ENCODE measurements at regions not wholly inside any gene's neighbourhood (a gene's known extent, or its start where the extent isn't known, plus 50 kb on each side); places are given as distances from the start of the nearest gene placed in this dataset.

DNA sequence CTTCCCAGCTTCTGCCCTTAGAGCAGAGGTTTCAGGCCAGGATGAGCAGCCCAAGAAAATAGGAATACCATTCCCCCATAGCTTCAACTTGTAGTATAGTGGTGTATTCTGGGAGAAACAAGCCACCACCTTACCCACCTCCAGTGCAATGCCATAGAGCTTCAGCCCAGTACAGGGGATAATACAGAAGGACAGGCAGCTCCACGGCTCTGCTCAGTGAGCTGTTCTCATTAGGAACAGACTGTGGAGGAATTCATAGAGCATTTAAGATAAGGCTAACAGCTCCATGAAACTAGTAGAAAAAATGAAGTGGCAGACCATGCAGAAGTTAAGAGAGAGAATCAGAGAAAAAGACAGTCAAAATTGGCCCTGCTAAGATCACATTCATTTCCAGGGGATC, 294.7 kb upstream of the POGK start:
- TF ChIP-seq, protein P1, sequence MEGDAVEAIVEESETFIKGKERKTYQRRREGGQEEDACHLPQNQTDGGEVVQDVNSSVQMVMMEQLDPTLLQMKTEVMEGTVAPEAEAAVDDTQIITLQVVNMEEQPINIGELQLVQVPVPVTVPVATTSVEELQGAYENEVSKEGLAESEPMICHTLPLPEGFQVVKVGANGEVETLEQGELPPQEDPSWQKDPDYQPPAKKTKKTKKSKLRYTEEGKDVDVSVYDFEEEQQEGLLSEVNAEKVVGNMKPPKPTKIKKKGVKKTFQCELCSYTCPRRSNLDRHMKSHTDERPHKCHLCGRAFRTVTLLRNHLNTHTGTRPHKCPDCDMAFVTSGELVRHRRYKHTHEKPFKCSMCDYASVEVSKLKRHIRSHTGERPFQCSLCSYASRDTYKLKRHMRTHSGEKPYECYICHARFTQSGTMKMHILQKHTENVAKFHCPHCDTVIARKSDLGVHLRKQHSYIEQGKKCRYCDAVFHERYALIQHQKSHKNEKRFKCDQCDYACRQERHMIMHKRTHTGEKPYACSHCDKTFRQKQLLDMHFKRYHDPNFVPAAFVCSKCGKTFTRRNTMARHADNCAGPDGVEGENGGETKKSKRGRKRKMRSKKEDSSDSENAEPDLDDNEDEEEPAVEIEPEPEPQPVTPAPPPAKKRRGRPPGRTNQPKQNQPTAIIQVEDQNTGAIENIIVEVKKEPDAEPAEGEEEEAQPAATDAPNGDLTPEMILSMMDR (IDR thresholded peaks at IDR 0.05) = no peak
- TF ChIP-seq POLR2AphosphoS5 (IDR thresholded peaks at IDR 0.05) (no peak), POLR2A (IDR thresholded peaks at IDR 0.05) (no peak), EP300 (IDR thresholded peaks at IDR 0.05; ENCODE audit: low read depth) (no peak)

Measured in transverse colon (tissue), 4 donors.